GM21529 (cell line): ENCODE measurements at regions not wholly inside any gene's neighbourhood (a gene's known extent, or its start where the extent isn't known, plus 50 kb on each side); places are given as distances from the start of the nearest gene placed in this dataset.
"Not testable (repeated sequence)": the region's sequence is repeated elsewhere in the genome, so short reads cannot be mapped to it uniquely, and the experiment has no call there.

Experiments used
- ATAC-seq: cut with Tn5 transposase; IDR thresholded peaks from one replicate; pipeline ENCODE4 v1.9.1; 2021; ENCODE audit not compliant: unreplicated experiment

DNA sequence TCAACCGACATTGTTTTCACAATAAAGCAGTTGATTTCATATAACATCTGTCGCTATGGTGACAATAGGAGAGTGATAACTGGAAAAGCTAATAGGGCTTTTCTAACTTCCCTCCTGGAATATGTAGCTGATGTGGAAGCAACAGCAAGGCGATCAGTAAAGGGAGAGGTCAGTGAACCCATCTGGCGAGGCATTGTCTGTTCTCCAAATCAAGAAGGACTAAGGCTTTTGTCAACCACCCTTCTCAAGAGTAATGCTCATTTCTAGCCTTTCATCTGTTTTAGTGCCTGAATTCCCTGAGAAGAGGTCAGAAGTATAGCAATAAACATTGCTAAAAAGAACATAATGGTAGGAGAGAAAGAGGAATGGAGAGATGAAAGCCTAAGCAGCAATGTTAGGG is 201.3 kb downstream of the AKAP7 start:
- no peak for ATAC-seq

DNA sequence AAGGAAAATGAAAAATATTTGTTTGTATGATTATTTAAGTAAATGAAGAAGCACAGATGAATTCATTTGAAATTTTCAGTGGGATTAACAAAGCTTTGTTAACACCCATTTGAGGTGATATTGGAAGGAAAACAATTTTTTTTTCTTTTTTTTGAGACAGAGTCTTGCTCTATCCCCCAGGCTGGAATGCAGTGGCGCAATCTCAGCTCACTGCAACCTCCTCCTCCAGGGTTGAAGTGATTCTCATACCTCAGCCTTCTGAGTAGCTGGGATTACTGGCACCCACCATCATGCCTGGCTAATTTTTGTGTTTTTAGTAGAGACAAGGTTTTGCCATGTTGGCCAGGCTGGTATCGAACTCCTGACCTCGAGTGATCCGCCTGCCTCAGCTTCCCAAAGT is 211.6 kb downstream of the AKAP7 start:
- not testable (repeated sequence) for ATAC-seq

DNA sequence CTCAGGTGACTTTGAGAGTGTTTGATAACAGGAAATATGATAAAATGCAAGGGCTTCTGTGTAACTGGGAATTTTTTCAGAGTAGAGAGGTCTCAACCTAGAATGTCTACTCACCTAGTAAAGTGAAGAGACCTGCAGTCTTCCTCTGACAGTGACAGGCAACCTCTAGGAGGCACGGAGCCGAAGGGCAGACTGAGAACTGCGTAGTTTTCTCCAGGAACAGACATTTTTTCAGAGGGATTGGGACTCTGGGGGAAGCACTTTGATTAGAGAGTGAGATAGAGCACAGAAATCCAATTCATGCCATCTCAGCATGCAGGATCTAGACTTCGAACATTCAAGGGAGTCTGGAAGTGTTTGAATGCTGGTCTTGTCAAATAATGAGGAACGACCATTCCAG is 213.3 kb downstream of the AKAP7 start:
- no peak for ATAC-seq

DNA sequence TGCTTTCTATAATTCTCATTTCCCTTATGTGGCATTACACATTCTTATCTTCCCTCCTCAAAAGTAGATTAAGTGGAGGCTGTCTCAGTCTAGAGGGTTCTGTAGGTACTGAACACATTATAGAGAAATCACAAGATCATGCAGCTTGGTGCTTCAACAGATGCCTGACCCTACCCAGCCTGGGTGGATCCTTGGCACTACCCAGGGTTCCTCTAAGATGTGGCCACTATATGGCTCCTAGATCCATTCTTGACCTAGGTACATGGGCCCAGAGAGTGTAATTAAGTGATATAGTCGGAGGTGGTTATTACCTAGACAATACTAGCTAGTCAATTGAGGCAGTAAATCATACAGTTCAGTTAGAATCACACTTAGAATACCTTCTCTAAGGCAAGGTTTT is 213.9 kb downstream of the AKAP7 start:
- no peak for ATAC-seq

DNA sequence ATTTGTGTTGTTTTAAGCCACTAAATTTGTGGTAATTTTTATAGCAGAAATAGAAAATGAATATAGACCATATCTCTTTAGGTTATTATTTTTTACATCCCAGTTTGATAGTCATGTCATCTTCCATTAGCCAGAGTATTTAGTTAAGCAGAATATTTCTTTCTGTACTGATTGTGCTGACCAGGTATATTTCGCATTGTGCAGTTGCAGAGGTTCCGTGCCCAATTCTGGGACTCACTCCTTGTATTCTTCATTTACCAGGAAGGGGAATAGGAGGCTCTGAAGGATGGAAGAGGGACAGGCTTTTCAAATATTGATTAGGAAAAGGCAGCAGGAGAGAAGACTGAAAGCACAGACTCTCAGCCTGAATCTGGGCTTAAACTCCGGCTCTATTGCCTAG is 217.8 kb downstream of the AKAP7 start:
- ATAC-seq = no peak

DNA sequence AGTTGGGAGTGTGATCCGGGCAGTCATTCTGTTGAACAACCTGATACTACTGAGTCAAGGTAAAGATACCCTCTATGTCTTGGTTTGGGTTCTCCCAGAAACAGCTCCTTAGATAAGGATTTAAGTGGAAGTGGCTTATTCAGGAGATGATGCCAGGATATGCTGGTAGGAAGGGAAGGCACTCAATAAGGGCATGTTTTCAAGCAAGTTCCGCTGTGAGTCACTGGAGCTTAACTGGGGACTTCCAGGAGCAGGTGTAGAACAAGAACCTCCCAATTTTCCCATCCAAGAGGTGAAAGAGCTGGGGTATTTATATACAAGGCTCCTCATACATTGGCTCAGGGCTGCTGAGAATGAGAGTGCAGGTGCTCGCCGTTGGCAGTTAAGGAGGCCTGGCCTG is 218.6 kb downstream of the AKAP7 start:
- ATAC-seq = no peak

DNA sequence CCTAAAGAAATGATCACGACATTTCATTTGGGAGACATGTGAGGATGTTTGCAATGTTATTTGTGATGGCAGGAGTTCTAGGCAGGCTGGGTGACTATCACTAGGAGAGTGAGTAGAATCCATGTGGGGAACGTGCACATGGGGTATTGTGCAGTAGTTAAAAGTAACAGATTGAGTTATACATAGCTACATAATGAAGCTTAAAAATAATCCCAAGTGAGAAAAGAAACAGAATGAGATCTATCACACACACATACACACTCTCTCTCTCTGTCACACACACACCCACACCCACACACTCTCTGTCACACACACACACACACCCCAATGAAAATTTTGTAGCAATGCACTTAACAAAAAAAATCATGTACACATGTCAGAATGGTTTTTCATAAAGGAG is 218.7 kb upstream of the ARG1 start:
- ATAC-seq = no peak

DNA sequence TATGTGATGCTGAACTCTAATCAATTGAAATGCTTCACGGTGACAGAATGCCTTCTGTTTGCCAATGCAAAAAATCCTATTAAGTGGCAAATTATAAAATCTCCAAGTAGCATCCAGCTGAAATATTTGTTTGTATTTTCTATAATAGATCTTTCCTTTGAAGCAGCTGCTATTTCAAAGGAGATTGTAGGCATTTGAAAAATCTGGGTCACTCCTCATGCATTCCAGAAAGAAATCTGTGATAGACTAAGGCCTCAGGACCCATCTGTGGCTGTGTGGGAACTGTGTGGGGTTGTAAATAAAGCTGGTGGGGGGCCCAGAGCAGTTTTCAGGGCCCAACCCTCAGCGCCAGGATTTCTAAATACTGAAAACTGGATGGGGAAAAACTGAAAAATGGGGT is 216.9 kb upstream of the ARG1 start:
- ATAC-seq = no peak

DNA sequence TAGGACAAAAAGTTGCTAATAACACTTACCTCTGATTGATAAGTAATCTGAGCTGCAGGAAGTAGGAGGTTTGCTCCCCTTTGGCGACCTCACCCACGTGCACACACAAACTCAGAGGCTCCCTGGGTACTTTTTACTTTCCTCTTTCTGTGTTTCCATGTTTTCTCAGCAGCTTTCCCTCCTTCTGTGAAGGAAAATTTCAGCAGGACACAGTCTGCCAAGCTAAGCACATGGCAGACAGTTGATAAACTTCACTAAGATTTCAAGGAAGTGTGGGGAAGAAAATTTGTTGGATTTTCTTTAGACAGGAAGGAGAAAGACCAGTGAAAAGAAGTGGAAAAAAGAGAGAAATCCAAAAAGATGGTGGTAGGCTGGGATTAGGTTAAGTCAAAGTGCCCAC is 215.5 kb upstream of the ARG1 start:
- ATAC-seq = no peak

DNA sequence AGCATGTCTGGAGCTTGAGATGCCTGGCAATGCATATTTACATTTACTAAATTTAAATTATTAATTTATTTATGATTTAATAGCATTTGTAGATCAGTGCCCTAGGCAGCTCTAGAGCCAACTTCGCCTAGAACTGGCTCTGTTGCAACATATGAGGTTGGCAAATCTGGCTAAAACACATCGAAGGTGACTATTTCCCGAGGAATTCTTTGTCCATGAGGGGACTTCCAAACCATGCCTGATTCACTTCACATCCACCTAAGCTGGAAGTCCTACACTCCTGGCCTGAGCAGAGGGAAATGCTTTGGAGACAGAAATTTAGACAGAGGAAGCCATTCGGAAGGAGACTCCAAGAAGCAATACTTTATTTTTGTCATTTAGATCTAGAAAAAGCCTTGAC is 211.0 kb upstream of the ARG1 start:
- no peak for ATAC-seq

DNA sequence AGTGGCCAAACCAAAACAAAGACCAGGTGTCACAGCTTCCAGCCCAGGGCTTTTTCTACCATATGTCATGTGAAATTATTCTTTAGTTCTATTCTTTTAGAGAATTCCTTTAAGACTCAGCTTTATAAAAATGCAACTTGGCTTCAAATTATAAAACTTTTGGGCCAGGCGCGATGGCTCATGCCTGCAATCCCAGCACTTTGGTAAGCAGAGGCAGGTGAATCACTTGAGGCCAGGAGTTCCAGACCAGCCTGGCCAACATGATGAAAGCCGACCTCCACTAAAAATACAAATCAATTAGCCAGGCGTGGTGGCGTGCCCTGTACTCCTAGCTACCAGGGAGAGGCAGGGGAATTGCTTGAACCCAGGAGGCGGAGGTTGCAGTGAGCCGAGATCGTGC is 210.3 kb upstream of the ARG1 start:
- no peak for ATAC-seq

DNA sequence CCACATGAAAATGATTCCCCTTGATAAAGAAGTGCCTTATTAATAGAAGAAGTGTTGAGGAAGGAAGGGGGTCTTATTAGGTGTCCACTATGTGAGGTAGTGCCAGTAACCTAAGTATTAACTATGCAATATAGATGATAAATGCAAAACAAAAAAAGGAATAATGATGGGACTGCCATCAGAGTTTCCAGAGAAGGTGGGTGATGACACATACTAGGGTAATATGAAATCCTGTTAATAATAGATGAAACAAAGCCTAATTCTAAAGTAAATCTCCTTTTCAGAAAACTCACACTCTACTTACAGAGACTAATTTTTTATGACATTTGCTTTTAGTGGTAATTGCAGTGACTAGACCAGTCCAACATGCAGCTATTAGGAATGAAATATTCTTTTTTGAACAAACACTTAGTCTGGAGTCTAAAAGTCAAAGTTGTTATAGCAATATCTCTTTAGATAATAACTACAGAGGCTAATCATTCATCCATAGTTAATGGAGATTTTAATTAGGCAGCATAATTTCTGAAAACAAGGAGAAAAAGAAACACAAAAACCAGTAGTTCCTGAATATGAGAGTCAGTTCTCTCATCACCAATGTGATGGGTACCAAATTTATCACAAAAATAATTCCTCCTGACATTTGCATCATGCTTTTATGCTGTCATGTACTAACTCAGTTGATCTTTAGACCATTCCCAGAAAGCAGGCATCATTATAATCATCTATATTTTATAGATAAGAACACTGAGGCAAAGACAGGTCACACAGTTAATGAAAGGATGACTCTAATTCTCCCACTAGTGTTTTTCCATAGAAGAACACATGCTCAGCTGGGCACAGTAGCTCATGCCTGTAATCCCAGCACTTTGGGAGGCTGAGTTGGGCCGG is 208.8 kb upstream of the ARG1 start:
- no peak for ATAC-seq

DNA sequence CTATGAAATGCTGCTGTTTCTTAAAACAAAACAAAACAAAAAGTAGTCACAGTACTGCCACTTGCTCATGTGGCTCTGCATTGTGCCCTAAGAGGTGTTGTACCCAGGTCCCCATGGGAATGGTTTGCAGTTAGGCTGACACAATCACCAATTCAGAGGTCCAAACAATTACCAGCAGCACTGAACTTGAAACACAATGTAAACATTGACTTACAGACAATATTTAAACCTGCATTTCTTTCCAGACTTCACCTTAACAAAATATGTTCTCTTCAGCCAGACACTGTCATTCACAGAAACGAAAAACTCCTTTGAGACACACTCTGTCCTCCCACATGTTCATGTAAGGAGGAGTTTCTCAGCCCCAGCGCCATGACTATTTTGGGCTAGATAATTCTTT is 206.8 kb upstream of the ARG1 start:
- ATAC-seq = no peak

DNA sequence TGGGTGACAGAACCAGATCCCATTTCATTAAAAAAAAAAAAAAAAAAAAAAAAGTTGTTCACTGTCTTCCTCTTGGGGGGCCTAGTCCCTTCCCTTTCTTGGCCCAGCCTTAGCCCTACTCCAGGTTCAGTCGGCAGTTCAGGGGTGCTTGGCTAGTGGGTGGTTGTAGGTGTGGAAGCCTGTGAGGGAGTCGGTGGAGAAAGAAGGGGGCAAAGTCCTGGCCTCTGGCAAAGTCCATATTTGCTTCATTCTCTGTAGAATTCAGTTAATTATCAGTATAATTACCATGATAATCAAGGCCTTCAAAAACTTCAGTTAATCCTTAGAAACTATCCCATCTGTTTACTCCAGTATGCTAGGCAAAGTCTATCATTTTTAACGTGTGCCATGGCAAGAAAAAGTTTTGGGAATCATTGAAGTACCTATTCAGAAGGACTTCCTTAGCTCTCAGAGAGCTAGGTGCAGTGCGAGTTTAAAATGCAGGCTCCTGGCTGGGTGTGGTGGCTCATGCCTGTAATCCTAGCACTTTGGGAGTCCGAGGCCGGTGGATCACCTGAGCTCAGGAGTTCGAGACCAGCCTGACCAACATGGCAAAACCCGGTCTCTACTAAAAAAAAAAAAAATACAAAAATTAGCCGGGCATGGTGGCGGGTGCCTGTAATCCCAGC is 205.7 kb upstream of the ARG1 start:
- no peak for ATAC-seq

DNA sequence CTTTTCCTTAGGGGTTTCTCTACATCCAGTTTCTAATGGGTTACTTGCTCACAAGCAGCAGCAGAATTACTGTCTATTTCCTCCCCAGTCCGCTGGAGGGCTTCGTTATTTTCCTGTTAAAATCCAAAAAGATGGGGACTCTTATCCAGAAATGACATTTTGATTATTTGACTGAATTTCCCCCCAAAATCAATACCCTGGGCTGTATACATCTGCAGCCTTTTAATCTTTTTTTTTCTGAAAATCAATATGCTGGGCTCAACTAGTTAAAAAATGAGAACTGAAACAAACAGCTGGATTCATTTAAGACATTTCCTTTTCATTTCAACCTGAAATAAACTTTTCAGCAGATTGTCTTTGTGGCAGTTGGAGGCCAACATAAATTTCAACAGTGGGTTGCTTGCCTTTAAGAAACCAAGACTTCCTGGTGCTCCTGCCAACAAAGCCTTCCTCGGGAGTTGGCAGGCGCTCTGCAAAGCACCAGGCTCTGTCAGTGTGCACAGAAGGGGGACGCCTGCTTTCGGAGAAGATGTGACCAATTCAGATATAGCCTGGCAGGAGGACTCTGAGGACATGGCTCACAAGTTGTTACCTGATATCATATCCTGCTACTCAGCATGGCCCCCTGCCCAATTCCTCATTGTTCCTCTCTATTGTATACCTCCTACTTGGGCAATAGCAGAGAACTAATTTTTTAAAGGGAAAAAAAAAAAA is 204.7 kb upstream of the ARG1 start:
- ATAC-seq = peak; percentile 82

DNA sequence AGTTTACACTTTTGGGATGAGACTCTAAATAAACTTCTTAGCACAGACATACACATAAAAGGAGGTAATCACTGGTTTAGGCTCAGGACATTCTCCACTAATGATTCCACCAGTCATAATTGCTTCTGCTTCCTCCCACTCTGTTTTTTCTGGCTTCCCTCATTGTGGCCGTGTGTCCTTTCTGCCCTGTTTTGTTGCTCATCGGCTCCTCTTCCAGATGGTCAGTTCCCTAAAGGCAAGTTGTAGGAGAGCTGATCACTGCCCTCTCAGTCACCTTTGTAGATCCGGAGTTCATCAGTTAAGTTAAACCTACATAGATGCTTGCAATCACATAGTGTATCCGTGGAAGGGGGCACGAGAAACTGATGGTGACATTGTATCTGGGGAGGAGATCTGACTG is 200.5 kb upstream of the ARG1 start:
- no peak for ATAC-seq

DNA sequence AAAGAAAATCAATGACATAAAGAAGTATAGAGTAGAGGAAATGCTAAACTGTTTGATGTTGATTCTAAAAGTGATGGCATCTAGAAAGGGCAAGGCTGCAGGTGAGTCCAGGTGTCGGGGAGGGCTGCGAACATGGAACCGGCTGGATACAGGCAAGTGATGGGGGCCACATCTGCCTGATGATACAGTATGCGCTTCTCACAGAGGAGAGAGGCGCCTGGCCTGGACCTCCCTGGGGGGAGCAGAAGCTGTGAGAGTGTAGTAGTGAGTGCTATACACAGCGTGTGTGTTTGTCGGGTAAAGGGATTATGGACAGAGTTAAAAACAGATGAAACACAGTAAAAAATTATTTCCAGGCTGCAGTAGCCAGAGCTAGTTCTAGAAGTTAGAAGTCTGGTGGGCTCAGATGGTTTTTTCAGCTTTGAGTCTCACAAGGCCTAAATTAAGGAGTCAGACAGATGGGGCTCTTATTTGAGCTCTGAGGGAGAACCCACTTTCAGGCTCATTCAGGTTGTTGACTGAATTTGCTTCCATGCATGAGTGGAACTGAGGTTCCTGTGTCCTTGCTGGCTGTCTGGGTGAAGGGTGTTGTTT is 195.8 kb upstream of the ARG1 start:
- ATAC-seq = no peak

DNA sequence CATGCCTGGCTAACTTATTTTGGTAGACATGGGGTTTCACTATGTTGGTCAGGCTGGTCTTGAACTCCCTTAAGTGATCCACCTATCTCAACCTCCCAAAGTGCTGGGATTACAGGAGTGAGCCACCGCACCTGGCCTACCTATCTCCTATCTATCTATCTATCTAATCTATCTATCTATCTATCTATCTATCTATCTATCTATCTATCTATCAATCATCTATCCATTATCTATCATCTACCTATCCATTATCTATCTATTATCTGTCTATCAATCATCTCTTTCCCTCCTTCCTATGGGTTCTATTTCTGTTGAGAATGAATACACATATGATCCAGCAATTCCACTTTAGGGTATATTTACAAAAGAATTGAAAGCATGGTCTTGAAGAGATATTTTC is 194.2 kb upstream of the ARG1 start:
- ATAC-seq = no peak

DNA sequence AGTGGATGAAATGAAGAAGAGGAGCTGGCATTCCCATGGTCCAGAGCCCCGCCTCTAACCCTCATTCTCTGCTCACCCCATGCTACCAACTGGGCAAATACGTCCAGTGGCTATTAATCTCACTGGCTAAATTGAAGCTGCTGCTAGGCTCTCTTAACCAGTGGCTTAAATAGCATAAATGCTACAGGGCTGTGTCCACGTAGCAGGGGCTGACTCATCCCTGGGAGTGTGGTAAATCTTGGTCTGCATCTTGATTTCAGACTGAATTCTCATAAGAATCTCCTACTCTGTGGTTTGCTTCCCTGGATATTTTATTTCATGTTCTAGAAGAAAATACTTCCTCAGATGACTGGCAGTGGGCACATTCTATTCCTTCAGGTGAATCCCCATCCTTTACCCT is 193.1 kb upstream of the ARG1 start:
- ATAC-seq = no peak

DNA sequence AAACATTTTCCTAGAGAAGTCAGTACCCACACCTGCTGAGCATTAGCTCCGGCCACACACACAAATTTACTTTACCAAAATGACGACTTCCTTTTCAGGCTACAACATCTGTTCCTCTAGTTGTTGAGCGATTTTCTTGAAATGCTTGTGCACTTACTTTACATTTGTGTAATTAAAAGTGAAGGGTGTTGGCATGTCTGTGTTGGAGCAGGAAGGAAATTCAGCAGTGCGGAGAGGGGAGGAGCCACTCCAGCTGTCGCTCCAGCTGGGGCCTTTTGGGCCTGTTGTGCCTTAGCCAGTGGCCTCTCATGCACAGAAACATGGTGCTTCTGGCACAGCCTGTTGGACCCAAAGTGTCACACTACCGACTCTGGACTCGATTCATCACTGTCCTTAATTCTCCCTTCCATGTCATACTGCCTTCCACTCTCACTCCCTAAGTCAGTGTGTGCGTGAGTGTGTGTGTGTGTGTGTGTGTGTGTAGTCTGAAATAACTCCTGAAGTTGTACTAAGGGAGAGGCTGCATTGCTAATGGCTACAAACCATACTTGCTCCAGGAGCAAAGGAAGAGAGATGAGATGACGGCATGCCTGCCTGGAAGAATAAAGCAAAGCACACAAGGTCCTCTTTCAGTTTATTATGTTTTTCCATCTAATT is 191.8 kb upstream of the ARG1 start:
- no peak for ATAC-seq

DNA sequence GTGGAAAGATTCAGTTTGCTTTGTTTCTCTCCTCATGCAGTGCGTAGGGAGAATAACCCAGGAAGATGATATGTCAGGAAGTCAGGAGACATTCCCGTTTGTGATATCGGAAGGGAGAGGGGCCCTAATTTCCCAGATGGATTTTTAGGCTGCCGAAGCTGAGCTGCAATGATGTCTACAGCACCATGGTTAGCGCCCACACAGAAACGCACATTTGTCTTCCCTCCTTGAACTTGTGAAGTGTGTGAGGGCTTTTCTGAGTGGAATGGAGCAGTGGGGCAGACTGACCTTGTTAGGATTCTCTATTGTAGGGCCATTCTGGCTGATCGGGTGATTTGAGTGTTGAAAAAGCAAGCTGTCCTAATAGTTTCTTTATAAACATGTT is 191.3 kb upstream of the ARG1 start:
- ATAC-seq = no peak
